ENCODE measurements at regions not wholly inside any gene's neighbourhood (a gene's known extent, or its start where the extent isn't known, plus 50 kb on each side); places are given as distances from the start of the nearest gene placed in this dataset.

- no peak for TF ChIP-seq CTCF (IDR thresholded peaks at IDR 0.05)
- H3K4me3 ChIP-seq = no peak overlapping the region
- DNase-seq (ENCODE audit: low spot score) = peak; percentile 56
- H3K27ac ChIP-seq = no peak overlapping the region
Observed at GRCh38 chr22:47626428-47627390, 864.3 kb downstream of the TBC1D22A start.

- Histone ChIP-seq H3K4me3 (no peak overlapping the region), H3K27ac (no peak overlapping the region)
- peak; percentile 60 for DNase-seq (ENCODE audit: low spot score)
- TF ChIP-seq CTCF (IDR thresholded peaks at IDR 0.05) = no peak
Observed at GRCh38 chr22:47625531-47626427, 863.3 kb downstream of the TBC1D22A start.

GRCh38 chr22:47625013-47625385 lies 862.5 kb downstream of the TBC1D22A start:
- Histone ChIP-seq H3K4me3 (no peak overlapping the region), H3K27ac (no peak overlapping the region)
- no peak for TF ChIP-seq CTCF (IDR thresholded peaks at IDR 0.05)
- DNase-seq (ENCODE audit: low spot score) = peak; percentile 36

- Histone ChIP-seq H3K27ac (no peak overlapping the region), H3K4me3 (no peak overlapping the region)
- peak; percentile 53 for DNase-seq (ENCODE audit: low spot score)
- TF ChIP-seq CTCF (IDR thresholded peaks at IDR 0.05) = no peak
Observed at GRCh38 chr22:47624252-47625012, 862.0 kb downstream of the TBC1D22A start.

GRCh38 chr22:47623763-47624148 lies 861.3 kb downstream of the TBC1D22A start:
- Histone ChIP-seq H3K27ac (no peak overlapping the region), H3K4me3 (no peak overlapping the region)
- TF ChIP-seq CTCF (IDR thresholded peaks at IDR 0.05) = no peak
- peak; percentile 29 for DNase-seq (ENCODE audit: low spot score)

GRCh38 chr22:47623066-47623762 lies 860.8 kb downstream of the TBC1D22A start:
- peak; percentile 36 for DNase-seq (ENCODE audit: low spot score)
- no peak for TF ChIP-seq CTCF (IDR thresholded peaks at IDR 0.05)
- H3K4me3 ChIP-seq = no peak overlapping the region
- no peak overlapping the region for H3K27ac ChIP-seq
